ENCODE measurements at regions not wholly inside any gene's neighbourhood (a gene's known extent, or its start where the extent isn't known, plus 50 kb on each side); places are given as distances from the start of the nearest gene placed in this dataset.

- H3K23ac ChIP-seq (ENCODE audit: insufficient read length), result no peak overlapping the region
- FAIRE-seq, result no peak
- H3K27me3 ChIP-seq (replicated peaks in 1 of 4; ENCODE audit: control insufficient read depth in 3 of 4, extremely low read depth in 1 of 4, insufficient read depth in 3 of 4, low read length in 3 of 4), result no peaks in the 10 kb centered on the region
- H4K91ac ChIP-seq (replicated peaks; ENCODE audit: insufficient read length, low read length), result no peak overlapping the region
- no peaks in the 10 kb centered on the region for H3K36me3 ChIP-seq (ENCODE audit: control insufficient read depth in 2 of 4, insufficient read depth in 4 of 4, low read length in 3 of 4)
- no peak overlapping the region for H3K4me3 ChIP-seq (ENCODE audit: extremely low read depth in 1 of 4, insufficient read depth in 2 of 4, low read depth in 3 of 4, low read length in 4 of 4)
- H4K20me1 ChIP-seq (replicated peaks in 1 of 2; ENCODE audit: control insufficient read depth in 1 of 2, insufficient read depth in 2 of 2, low read length in 2 of 2), result no peaks in the 10 kb centered on the region
- H3K4me2 ChIP-seq (ENCODE audit: insufficient read depth in 1 of 2, low read depth in 2 of 2, low read length in 2 of 2), result no peak overlapping the region
- no peak overlapping the region for H2BK12ac ChIP-seq (ENCODE audit: low read depth, low read length)
- CTCF ChIA-PET (ENCODE audit: partially characterized antibody), result no interaction called here
- H3K14ac ChIP-seq (ENCODE audit: insufficient read length), result no peak overlapping the region
- TF ChIP-seq SIX5 (IDR thresholded peaks at IDR 0.05; ENCODE audit: low read depth, low read length) (no peak), CHD2 (IDR thresholded peaks at IDR 0.05; ENCODE audit: low read length) (no peak), JUND (IDR thresholded peaks at IDR 0.05; ENCODE audit: low read length) (no peak)
- no peak overlapping the region for H2BK15ac ChIP-seq (ENCODE audit: low read length)
- H3K4ac ChIP-seq (replicated peaks; ENCODE audit: insufficient read length, low read depth, low read length), result no peak overlapping the region
- H3K18ac ChIP-seq (ENCODE audit: extremely low read depth, low read length), result no peak overlapping the region
- no peak overlapping the region for H2BK5ac ChIP-seq (ENCODE audit: low read depth, low read length)
- no peaks in the 10 kb centered on the region for H3K9me3 ChIP-seq (ENCODE audit: insufficient read depth in 2 of 2, low read depth in 1 of 2, low read length in 1 of 2)
- H2BK20ac ChIP-seq (ENCODE audit: low read length), result no peak overlapping the region
- POLR2A ChIA-PET (ENCODE audit: partially characterized antibody), result no interaction called here
- no peak overlapping the region for H2AFZ ChIP-seq (ENCODE audit: low read length)
- WGBS, 2 experiments (ENCODE audit: extremely low coverage in 1 of 2, insufficient coverage in 1 of 2, insufficient read length in 1 of 2, insufficient replicate concordance in 2 of 2, low coverage in 1 of 2, low lambda C conversion rate in 2 of 2, missing lambda C conversion rate in 1 of 2), result 70% methylated on average over 2 of the region's 2 CpGs; no CpG with 5 or more reads in 1 of the 2 experiments
- H4K5ac ChIP-seq (ENCODE audit: insufficient read length, low read depth, low read length), result no peak overlapping the region
- no peak overlapping the region for H4K8ac ChIP-seq (ENCODE audit: extremely low read depth, insufficient read depth, low read length)
- H3K56ac ChIP-seq (replicated peaks; ENCODE audit: insufficient read length, low read depth, low read length), result no peak overlapping the region
- H3K9ac ChIP-seq (replicated peaks in 1 of 4; ENCODE audit: extremely low read depth in 1 of 4, low read depth in 3 of 4, low read length in 3 of 4), result no peak overlapping the region
- H3K79me2 ChIP-seq (ENCODE audit: control insufficient read depth in 1 of 2, insufficient read depth in 2 of 2, low read length in 2 of 2), result no peaks in the 10 kb centered on the region
- H3K79me1 ChIP-seq (ENCODE audit: low read depth, low read length), result no peaks in the 10 kb centered on the region
- H3K23me2 ChIP-seq (ENCODE audit: low read depth, low read length), result no peaks in the 10 kb centered on the region
- H3K27ac ChIP-seq (ENCODE audit: low read depth, low read length), result no peak overlapping the region
- H2AK5ac ChIP-seq (ENCODE audit: low read depth, low read length), result no peak overlapping the region
- no peak for DNase-seq (ENCODE audit: low read depth in 1 of 2, low spot score in 2 of 2)
- no peaks in the 10 kb centered on the region for H3K4me1 ChIP-seq (replicated peaks in 1 of 4; ENCODE audit: control insufficient read depth in 3 of 4, insufficient read depth in 4 of 4, low read length in 3 of 4)
- no peak overlapping the region for H2BK120ac ChIP-seq (replicated peaks; ENCODE audit: low read depth, low read length)
Measured at GRCh38 chr6:115064680-115065079, 721.9 kb upstream of the HS3ST5 start.
